ENCODE measurements at regions not wholly inside any gene's neighbourhood (a gene's known extent, or its start where the extent isn't known, plus 50 kb on each side); places are given as distances from the start of the nearest gene placed in this dataset.
"Not testable (repeated sequence)": the region's sequence is repeated elsewhere in the genome, so short reads cannot be mapped to it uniquely, and the experiment has no call there.

GRCh38 chr15:31705076-31705678, 325.1 kb upstream of the CHRNA7 start:
- DNase-seq, result not testable (repeated sequence)

- DNase-seq, result not testable (repeated sequence)
Observed at GRCh38 chr15:31707944-31708702, 322.2 kb upstream of the CHRNA7 start.

- DNase-seq, result not testable (repeated sequence)
Observed at GRCh38 chr15:31708703-31709327, 321.5 kb upstream of the CHRNA7 start.

DNA sequence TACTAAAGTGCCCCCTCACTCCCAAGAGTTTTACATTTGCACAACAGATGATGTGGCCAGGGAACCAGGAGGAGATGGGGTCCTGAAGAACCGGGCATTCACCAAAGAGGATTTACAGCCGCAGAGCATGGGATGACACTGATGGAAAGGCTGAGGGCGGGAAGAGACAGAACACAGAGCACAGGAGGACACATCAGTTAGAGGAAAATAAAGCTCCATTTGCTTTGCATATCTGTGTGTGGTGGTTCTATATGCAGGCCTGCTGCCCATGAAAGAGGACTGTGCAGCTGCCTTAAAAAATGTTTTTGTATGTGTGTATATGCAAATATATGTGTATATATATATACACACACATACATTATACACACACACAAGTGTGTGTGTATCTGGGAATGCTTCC, 320.8 kb upstream of the CHRNA7 start:
- DNase-seq, result not testable (repeated sequence)

GRCh38 chr15:31710806-31711205, 319.5 kb upstream of the CHRNA7 start:
- DNase-seq, result not testable (repeated sequence)

DNA sequence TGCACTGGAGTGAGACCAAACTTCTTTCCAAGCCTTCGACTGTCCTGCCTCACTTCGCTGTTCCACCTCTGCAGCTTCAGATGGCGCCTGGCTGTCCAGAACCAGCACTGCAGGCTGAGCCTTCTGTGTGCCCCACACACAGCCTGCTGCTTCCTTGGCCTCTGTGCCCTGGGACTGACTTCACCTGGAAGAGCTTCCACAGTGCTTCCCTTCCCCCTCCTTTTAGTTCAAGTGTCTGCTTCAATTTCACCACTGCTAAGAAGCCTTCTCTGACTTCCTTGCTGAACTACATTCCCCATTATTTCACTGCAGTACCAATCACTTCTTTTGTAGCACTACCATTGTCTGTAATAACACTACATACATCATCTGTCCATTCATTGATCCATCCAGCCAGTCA, 315.1 kb upstream of the CHRNA7 start:
- not testable (repeated sequence) for DNase-seq

GRCh38 chr15:31718625-31719024, 311.7 kb upstream of the CHRNA7 start:
- DNase-seq, result not testable (repeated sequence)

GRCh38 chr15:31719396-31720022, 310.8 kb upstream of the CHRNA7 start:
- DNase-seq, result not testable (repeated sequence)

- not testable (repeated sequence) for DNase-seq
Observed at GRCh38 chr15:31723019-31723418, 307.3 kb upstream of the CHRNA7 start.

- DNase-seq, result not testable (repeated sequence)
Observed at GRCh38 chr15:31724903-31725302, 305.4 kb upstream of the CHRNA7 start.

DNA sequence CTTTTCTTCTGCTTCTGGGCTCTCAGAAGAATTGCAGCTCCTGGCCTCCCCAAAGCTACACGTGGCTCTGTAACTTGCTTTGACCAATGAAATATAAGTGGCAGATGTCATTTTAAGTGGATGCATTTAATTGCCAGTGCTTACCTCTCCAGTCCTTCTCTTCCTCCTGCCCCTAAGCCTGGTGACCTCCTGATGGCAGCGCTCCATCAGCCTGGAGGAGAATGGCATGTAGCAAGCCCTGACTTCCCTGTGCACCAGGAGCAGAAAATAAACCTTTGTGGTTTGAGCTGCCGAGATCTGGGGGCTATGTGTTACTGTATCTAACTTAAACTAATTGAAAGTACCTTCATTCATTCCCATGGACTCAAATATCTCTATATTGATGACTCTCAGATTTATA, 304.7 kb upstream of the CHRNA7 start:
- DNase-seq, result not testable (repeated sequence)

DNA sequence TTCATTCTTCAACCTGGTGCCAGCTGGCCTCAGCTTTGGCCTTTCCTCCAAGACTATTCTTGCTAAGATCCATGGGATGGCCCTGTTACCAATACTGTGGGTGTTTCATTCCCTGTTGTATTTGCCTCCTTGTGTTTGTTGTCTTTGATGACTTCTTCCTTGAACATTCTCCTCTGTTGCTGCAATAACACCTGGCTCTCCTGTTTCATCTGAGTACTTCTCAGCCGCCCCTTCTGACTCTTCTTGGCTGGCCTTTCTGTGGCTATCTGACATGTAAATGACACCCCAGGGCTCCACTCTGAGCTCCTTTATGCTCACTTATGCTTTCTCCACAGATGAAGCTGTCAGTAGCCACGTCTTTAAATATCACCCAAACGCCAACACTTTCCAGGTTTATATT, 302.7 kb upstream of the CHRNA7 start:
- no peak for DNase-seq

- DNase-seq, result no peak
Observed at GRCh38 chr15:31732726-31733125, 297.6 kb upstream of the CHRNA7 start.

DNA sequence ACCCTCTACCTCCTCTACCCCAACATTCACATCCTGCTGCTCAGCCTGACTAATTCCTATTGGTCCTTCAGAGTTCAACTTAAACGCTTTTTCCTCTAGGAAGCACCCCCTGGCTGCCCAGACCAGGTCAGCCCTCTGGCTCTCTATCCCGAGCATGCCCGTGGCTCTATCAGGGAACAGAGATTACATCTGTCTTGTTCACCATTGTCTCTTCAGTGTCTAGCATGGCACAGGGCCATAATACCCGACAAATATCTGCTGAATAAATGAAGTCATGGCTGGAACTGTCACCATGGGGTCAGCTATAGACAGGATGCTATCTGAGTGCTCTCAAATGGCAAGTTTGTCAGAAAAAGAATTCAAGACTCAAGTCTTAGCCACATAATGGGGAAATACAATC, 296.9 kb upstream of the CHRNA7 start:
- no peak for DNase-seq

DNA sequence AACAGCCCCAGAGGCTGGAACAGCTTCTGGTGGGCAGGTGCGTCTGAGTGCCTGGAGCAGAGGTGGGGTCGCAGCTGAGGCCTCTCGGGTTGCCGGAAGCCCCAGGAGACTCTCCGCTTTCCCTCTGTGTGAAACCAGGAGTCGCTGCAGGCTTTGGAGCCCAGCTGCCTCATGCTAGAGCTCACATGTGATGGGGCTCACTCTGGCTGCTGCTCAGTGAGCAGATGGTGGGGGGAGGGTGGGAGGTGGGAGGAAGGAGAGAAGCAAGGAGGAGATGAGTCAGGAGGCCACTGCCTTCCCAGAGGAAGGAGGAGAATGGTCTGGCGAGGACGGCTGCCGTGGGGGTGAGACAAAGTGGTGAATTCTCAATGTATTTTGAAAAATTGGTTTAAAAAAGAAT, 290.1 kb upstream of the CHRNA7 start:
- DNase-seq, result peak; percentile 69

GRCh38 chr15:31745841-31746240, 284.5 kb upstream of the CHRNA7 start:
- DNase-seq, result no peak

- DNase-seq, result no peak
Observed at GRCh38 chr15:31752065-31752762, 278.1 kb upstream of the CHRNA7 start.

DNA sequence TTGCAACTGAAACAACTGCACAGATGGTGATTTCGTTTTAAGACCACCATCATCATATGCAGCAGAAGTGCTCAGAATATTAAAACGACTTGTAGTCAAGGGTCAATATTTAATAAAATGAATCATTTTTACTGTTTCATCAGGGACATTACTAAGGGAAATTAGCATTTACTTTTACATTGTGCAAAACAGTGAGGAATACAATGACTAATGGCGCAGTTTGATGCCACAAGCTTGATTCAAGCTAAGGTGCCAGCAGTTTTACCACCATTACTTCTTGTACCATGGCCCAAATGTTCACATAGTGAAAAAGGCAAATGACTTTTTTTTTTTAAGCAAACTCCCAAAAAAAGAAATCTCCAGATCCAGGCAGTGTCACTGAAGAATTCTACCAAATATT, 277.4 kb upstream of the CHRNA7 start:
- no peak for DNase-seq

DNA sequence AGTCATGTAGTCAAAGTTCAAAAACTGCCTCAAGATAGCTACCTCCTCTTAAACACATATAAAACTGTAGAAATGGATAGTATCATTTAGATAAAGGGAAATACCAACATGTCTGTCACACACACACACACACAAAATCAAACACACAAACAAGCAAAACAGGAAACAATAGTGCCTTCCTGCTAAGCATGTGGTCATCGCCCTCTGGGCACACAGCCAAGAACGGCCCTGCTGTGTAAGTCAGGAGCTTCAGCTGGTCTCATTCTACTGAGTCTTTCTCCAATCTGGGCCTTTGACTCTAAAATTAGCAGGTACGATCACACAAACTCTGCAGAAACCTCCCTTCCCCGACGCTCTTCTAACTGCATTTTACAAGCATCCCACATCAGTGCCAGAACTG, 272.2 kb upstream of the CHRNA7 start:
- no peak for DNase-seq

DNA sequence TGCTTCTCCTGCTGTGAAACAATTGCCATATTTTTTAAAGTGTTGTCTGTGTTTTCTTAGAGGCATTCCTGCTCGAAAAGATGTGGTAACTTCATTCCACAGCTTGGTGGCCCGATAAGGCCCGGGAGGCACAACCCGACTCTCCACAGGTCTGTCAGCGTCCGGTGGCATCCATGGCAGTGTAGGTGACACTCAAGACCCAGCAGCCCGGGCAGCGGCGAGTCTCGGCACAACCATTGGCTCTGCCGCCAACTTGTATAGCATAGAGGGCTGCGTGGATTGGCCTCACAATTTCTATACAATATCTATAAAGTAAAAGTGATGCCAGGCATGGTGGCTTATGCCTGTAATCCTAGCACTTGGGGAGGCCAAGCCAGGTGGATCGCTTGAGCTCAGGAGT, 262.3 kb upstream of the CHRNA7 start:
- DNase-seq, result no peak

GRCh38 chr15:31774045-31774444, 256.3 kb upstream of the CHRNA7 start:
- DNase-seq, result no peak

DNA sequence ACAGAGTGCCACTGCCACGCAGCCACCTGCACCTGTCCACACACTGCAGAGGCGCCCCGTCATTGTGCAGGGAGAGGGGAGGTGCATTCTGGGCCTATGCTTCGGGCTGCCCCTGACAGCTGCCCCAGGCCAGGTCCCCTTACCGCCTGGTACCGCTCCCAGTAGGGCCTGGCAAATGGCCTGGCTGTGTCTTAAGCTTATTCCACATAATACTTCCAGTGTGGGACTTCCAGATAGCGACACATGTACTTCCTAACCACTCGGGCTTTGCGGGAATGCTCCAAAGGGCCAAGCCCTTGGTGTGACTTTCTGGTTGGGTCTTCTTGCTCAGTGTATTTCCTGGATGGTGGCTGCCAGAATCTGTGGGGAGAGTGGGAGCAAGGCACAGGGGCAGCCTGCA, 254.3 kb upstream of the CHRNA7 start:
- no peak for DNase-seq

DNA sequence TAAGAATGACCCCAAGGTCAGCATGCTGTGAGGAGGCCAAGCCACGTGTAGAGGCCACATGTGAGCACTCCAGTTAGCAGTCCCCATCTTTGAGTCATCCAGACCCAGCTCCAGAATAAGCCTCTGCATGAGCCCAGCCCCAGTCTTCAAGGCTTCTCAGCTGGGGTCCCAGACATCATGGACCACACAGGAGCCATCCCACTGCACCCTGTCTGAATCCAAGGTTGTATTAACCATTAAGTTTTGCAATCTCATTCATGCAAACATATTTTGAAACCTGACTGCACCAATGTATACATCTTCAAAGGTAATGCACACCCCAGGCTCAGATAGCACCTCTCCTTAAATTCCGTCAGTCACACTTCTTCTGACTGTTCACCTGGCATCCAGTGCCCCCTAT, 249.1 kb upstream of the CHRNA7 start:
- no peak for DNase-seq

Measured in NCI-H1694 treated with DMSO at 0.1 percent for 48 hours (cell line).